ENCODE measurements at regions not wholly inside any gene's neighbourhood (a gene's known extent, or its start where the extent isn't known, plus 50 kb on each side); places are given as distances from the start of the nearest gene placed in this dataset.

DNA sequence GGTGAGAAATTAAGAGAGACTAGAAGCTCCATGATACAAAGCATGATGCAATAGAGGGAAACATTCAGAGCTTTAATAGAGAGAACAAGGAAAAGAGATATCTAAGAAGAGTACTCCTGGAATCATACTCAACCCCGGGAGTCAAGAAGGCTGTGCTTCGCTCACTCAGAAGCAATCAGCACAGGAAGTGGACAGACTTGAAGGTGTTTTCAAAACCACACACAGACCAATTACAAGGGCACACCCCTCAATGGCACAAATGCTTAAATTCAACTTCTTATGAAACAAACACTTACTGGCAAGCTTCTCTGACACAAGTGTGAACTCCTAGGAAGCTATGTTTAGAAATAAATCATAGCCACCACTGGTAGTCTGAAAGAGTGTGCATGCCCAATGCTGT lies 462.3 kb downstream of the GABRG2 start:
- DNase-seq (ENCODE audit: low read depth, low spot score) (no peak), FAIRE-seq (no peak)
- Histone ChIP-seq H2AFZ (ENCODE audit: low read depth, low read length) (no peak overlapping the region), H3K4me1 (ENCODE audit: control insufficient read depth, extremely low read depth, insufficient read depth, low read length) (no peaks in the 10 kb centered on the region), H4K20me1 (replicated peaks; ENCODE audit: control insufficient read depth, extremely low read depth, insufficient read depth, low read length) (no peaks in the 10 kb centered on the region), H3K4me2 (ENCODE audit: insufficient read depth, low read length) (no peak overlapping the region), H3K4me3 (replicated peaks in 1 of 3; ENCODE audit: insufficient read depth in 1 of 3, low read depth in 1 of 3, low read length in 3 of 3) (no peak overlapping the region), H3K27me3 (ENCODE audit: control insufficient read depth in 2 of 2, insufficient read depth in 2 of 2, low read length in 2 of 2) (no peaks in the 10 kb centered on the region), H3K9me1 (replicated peaks; ENCODE audit: control insufficient read depth, extremely low read depth, insufficient read depth, low read length) (no peaks in the 10 kb centered on the region), H3K79me2 (ENCODE audit: control insufficient read depth, insufficient read depth, low read length) (no peaks in the 10 kb centered on the region), H3K9me3 (replicated peaks; ENCODE audit: control insufficient read depth, insufficient read depth, low read length) (peaks cover 8% of the 10 kb centered on the region), H3K36me3 (ENCODE audit: control insufficient read depth in 2 of 2, extremely low read depth in 1 of 2, insufficient read depth in 2 of 2, low read length in 2 of 2) (no peaks in the 10 kb centered on the region), H3K9ac (replicated peaks; ENCODE audit: extremely low read depth, insufficient read depth, low read length) (no peak overlapping the region), H3K27ac (ENCODE audit: insufficient read depth, low read depth, low read length) (no peak overlapping the region)
- POLR2A ChIA-PET: no interaction called here
- CTCF ChIA-PET: no interaction called here
- no peak for TF ChIP-seq EZH2 (IDR thresholded peaks at IDR 0.05; ENCODE audit: borderline replicate concordance, low read depth, low read length, severe bottlenecking)
- no peak for TF ChIP-seq MYC (IDR thresholded peaks at IDR 0.05; ENCODE audit: low read depth, low read length)
- no peak for TF ChIP-seq GATA2 (IDR thresholded peaks at IDR 0.05; ENCODE audit: insufficient read depth, insufficient read length, low read depth, low read length)
- TF ChIP-seq, protein P1, sequence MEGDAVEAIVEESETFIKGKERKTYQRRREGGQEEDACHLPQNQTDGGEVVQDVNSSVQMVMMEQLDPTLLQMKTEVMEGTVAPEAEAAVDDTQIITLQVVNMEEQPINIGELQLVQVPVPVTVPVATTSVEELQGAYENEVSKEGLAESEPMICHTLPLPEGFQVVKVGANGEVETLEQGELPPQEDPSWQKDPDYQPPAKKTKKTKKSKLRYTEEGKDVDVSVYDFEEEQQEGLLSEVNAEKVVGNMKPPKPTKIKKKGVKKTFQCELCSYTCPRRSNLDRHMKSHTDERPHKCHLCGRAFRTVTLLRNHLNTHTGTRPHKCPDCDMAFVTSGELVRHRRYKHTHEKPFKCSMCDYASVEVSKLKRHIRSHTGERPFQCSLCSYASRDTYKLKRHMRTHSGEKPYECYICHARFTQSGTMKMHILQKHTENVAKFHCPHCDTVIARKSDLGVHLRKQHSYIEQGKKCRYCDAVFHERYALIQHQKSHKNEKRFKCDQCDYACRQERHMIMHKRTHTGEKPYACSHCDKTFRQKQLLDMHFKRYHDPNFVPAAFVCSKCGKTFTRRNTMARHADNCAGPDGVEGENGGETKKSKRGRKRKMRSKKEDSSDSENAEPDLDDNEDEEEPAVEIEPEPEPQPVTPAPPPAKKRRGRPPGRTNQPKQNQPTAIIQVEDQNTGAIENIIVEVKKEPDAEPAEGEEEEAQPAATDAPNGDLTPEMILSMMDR (IDR thresholded peaks at IDR 0.05; ENCODE audit: extremely low read depth in 1 of 2, insufficient read depth in 1 of 2, low read depth in 1 of 2, low read length in 2 of 2): no peak
- TF ChIP-seq, protein P2, sequence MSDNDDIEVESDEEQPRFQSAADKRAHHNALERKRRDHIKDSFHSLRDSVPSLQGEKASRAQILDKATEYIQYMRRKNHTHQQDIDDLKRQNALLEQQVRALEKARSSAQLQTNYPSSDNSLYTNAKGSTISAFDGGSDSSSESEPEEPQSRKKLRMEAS (IDR thresholded peaks at IDR 0.05; ENCODE audit: insufficient read depth, insufficient read length): no peak
- TF ChIP-seq POLR2AphosphoS5 (IDR thresholded peaks at IDR 0.05; ENCODE audit: insufficient read depth, low read depth, low read length): no peak
- no peak for TF ChIP-seq FOS (IDR thresholded peaks at IDR 0.05; ENCODE audit: borderline replicate concordance, insufficient read depth, low read length)
- no peak for TF ChIP-seq POLR2A (IDR thresholded peaks at IDR 0.05; ENCODE audit: low read depth, low read length)
- no peak for TF ChIP-seq JUN (IDR thresholded peaks at IDR 0.05; ENCODE audit: borderline replicate concordance, insufficient read depth, insufficient read length, low read depth)
- BruUV-seq (replicated peaks): no TSS peak
- dilution Hi-C loops (cut with MboI; ENCODE audit: extremely low pct_ligation_motif_present, low sequenced_read_pairs) (no loop called here), intact Hi-C loops (cut with micrococcal nuclease) (no loop called here)

Measured in endothelial cell of umbilical vein (primary cell).